ENCODE measurements at regions not wholly inside any gene's neighbourhood (a gene's known extent, or its start where the extent isn't known, plus 50 kb on each side); places are given as distances from the start of the nearest gene placed in this dataset.
A peak's percentile ranks its signal among the peaks of the same experiment; 100 is the strongest.

DNA sequence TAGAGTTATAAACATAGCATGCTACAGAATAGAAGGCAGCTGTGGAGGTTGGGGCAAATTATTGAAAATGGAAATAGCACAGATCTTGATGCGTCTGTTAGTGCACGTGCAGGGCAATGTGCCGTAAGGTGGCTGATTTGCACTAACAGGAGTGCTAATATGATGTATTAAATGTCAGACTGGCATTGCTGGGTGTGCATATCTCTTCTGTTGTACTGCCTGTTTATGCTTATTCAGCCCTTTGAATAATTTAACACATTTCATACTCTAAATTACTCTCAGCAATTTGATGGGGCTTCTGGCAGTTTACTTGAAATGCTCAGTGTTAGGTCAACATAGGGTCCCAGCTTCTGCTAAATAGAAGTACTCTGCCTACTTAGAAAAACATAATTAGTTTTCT, 395.6 kb downstream of the MCTP2 start:
- no peak overlapping the region for H3K4me2 ChIP-seq (ENCODE audit: low read length)
- H4K8ac ChIP-seq (ENCODE audit: low read depth, low read length), result no peak overlapping the region
- H4K5ac ChIP-seq (ENCODE audit: low read length), result no peak overlapping the region
- no peak overlapping the region for H2BK15ac ChIP-seq (replicated peaks; ENCODE audit: low read depth)
- no peak overlapping the region for H3K4me3 ChIP-seq (ENCODE audit: low read length)
- no peak overlapping the region for H2BK120ac ChIP-seq (ENCODE audit: low read depth, low read length)
- no peak for DNase-seq
- no peaks in the 10 kb centered on the region for H3K79me2 ChIP-seq (ENCODE audit: control insufficient read depth, insufficient read depth, low read length)
- H2BK5ac ChIP-seq (ENCODE audit: low read length), result no peak overlapping the region
- H3K23ac ChIP-seq (ENCODE audit: low read length), result no peak overlapping the region
- no peak overlapping the region for H3K4ac ChIP-seq (ENCODE audit: low read depth, low read length)
- no peak overlapping the region for H2AK5ac ChIP-seq (ENCODE audit: low read length)
- H3K79me1 ChIP-seq (ENCODE audit: low read length), result no peaks in the 10 kb centered on the region
- no peaks in the 10 kb centered on the region for H3K36me3 ChIP-seq (ENCODE audit: control insufficient read depth, insufficient read depth, low read length)
- no CpG with 5 or more reads among the region's 3 CpGs for WGBS (ENCODE audit: extremely low coverage, insufficient coverage, low lambda C conversion rate)
- H3K4me1 ChIP-seq (ENCODE audit: control insufficient read depth, low read depth, low read length), result no peaks in the 10 kb centered on the region
- no peak overlapping the region for H3K9ac ChIP-seq (ENCODE audit: low read length)
- no peaks in the 10 kb centered on the region for H3K27me3 ChIP-seq (ENCODE audit: insufficient read depth, low read length, poor library complexity)
- H3K27ac ChIP-seq (ENCODE audit: low read depth, low read length), result no peak overlapping the region
- no peak overlapping the region for H3K18ac ChIP-seq (ENCODE audit: low read length)
- no peak overlapping the region for H3K56ac ChIP-seq (ENCODE audit: low read length)

DNA sequence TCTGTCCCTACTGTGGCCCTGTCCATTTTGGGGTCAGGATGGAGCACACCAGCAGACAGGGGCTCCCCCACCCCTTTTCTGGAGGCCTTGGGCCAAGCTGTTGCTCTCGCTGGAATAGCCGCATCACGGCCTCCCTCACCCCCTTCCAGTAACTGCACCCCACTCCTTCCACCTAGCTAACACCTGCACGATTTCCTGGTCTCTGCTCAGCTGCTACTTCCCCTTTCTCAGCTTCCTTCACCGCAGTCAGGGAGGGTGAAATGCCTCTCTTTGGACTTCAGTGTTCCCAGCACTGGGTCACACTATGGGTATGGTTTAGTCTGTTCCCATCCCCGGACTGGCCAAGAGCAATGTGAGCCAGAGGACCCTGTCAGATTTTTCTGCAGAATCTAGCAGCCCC, 400.2 kb downstream of the MCTP2 start:
- no peak overlapping the region for H4K5ac ChIP-seq (ENCODE audit: low read length)
- H2BK15ac ChIP-seq (replicated peaks; ENCODE audit: low read depth), result no peak overlapping the region
- no peak overlapping the region for H3K27ac ChIP-seq (ENCODE audit: low read depth, low read length)
- no peak for DNase-seq
- H3K4me2 ChIP-seq (ENCODE audit: low read length), result no peak overlapping the region
- no CpG with 5 or more reads among the region's 6 CpGs for WGBS (ENCODE audit: extremely low coverage, insufficient coverage, low lambda C conversion rate)
- no peak overlapping the region for H3K56ac ChIP-seq (ENCODE audit: low read length)
- H2AK5ac ChIP-seq (ENCODE audit: low read length), result no peak overlapping the region
- no peak overlapping the region for H2BK5ac ChIP-seq (ENCODE audit: low read length)
- H3K18ac ChIP-seq (ENCODE audit: low read length), result no peak overlapping the region
- no peaks in the 10 kb centered on the region for H3K4me1 ChIP-seq (ENCODE audit: control insufficient read depth, low read depth, low read length)
- H3K27me3 ChIP-seq (ENCODE audit: insufficient read depth, low read length, poor library complexity), result no peaks in the 10 kb centered on the region
- no peaks in the 10 kb centered on the region for H3K79me2 ChIP-seq (ENCODE audit: control insufficient read depth, insufficient read depth, low read length)
- H2BK120ac ChIP-seq (ENCODE audit: low read depth, low read length), result no peak overlapping the region
- no peaks in the 10 kb centered on the region for H3K36me3 ChIP-seq (ENCODE audit: control insufficient read depth, insufficient read depth, low read length)
- no peak overlapping the region for H3K4me3 ChIP-seq (ENCODE audit: low read length)
- no peaks in the 10 kb centered on the region for H3K79me1 ChIP-seq (ENCODE audit: low read length)
- H3K9ac ChIP-seq (ENCODE audit: low read length), result no peak overlapping the region
- no peak overlapping the region for H3K4ac ChIP-seq (ENCODE audit: low read depth, low read length)
- H4K8ac ChIP-seq (ENCODE audit: low read depth, low read length), result no peak overlapping the region
- no peak overlapping the region for H3K23ac ChIP-seq (ENCODE audit: low read length)

DNA sequence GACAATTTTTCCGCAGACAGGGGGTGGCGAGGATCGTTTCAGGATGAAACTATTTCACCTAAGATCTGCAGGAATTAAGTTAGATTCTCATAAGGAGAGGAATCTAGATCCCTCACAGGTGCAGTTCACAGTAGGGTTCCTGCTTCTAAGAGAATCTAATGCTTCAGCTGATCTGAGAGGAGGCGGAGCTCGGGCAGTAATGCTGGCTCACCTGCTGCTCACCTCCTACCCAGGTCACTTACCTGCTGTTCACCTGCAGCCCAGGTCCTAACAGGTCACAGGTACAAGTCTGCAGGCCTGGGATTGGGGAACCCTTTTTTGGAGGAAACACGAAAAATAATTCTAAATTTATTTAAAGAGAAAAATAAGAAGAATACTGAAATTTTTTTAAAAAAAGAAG, 406.8 kb downstream of the MCTP2 start:
- Histone ChIP-seq H4K5ac (ENCODE audit: low read length) (no peak overlapping the region), H3K27ac (ENCODE audit: low read depth, low read length) (no peak overlapping the region), H2AK5ac (ENCODE audit: low read length) (no peak overlapping the region), H3K79me2 (ENCODE audit: control insufficient read depth, insufficient read depth, low read length) (no peaks in the 10 kb centered on the region), H3K4me1 (ENCODE audit: control insufficient read depth, low read depth, low read length) (no peaks in the 10 kb centered on the region), H3K79me1 (ENCODE audit: low read length) (no peaks in the 10 kb centered on the region), H3K4ac (ENCODE audit: low read depth, low read length) (no peak overlapping the region), H3K56ac (ENCODE audit: low read length) (no peak overlapping the region), H2BK15ac (replicated peaks; ENCODE audit: low read depth) (no peak overlapping the region), H3K4me2 (ENCODE audit: low read length) (no peak overlapping the region), H3K4me3 (ENCODE audit: low read length) (no peak overlapping the region), H3K23ac (ENCODE audit: low read length) (no peak overlapping the region), H3K36me3 (ENCODE audit: control insufficient read depth, insufficient read depth, low read length) (no peaks in the 10 kb centered on the region), H3K9ac (ENCODE audit: low read length) (no peak overlapping the region), H2BK120ac (ENCODE audit: low read depth, low read length) (no peak overlapping the region), H3K18ac (ENCODE audit: low read length) (no peak overlapping the region), H3K27me3 (ENCODE audit: insufficient read depth, low read length, poor library complexity) (no peaks in the 10 kb centered on the region), H4K8ac (ENCODE audit: low read depth, low read length) (no peak overlapping the region), H2BK5ac (ENCODE audit: low read length) (no peak overlapping the region)
- WGBS (ENCODE audit: extremely low coverage, insufficient coverage, low lambda C conversion rate), result no CpG with 5 or more reads among the region's 6 CpGs
- DNase-seq, result peak; percentile 6

DNA sequence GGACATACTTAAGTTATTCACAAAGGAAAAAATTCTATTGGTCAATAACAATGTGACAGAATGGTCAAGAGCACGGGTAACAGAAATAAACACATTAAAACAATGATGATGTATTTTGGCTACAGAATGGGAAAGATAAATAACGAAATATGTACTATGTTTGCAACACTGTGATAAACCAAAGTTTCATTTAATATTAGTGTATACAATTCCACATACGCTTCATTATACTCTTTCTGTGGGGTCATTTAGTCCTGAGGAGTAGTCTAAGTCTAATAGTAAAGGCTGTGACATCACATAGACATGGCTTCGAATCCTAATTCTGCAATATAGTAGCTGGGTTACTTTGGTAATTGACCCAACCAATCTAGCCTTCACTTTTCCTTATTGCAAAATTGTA, 408.3 kb downstream of the MCTP2 start:
- no peak for DNase-seq
- WGBS (ENCODE audit: extremely low coverage, insufficient coverage, low lambda C conversion rate), result no CpG with 5 or more reads among the region's 4 CpGs
- no peak overlapping the region for H2BK120ac ChIP-seq (ENCODE audit: low read depth, low read length)

DNA sequence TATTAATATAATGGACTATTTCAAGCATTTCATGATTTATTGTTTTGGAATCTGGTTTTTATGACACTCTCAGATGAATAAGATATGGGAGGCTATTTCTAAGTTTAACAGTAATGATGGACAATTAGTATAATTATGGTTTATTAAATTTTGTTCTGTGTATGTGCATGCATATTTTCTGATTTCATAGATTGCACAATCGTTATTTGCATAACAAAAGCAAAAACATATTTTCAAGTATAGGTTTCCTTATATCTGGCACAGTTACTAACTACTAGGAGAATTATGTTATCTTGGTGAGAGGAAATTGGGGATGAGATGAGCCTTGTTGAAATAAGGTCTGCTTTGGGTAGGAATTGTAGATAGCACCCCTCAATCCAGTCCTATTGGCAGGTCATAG, 413.1 kb downstream of the MCTP2 start:
- Histone ChIP-seq H3K9ac (ENCODE audit: low read length) (no peak overlapping the region), H3K27ac (ENCODE audit: low read depth, low read length) (no peak overlapping the region), H4K8ac (ENCODE audit: low read depth, low read length) (no peak overlapping the region), H2AK5ac (ENCODE audit: low read length) (no peak overlapping the region), H2BK120ac (ENCODE audit: low read depth, low read length) (no peak overlapping the region), H2BK5ac (ENCODE audit: low read length) (no peak overlapping the region), H3K36me3 (ENCODE audit: control insufficient read depth, insufficient read depth, low read length) (no peaks in the 10 kb centered on the region), H2BK15ac (replicated peaks; ENCODE audit: low read depth) (no peak overlapping the region), H3K4me3 (ENCODE audit: low read length) (no peak overlapping the region), H3K27me3 (ENCODE audit: insufficient read depth, low read length, poor library complexity) (no peaks in the 10 kb centered on the region), H4K5ac (ENCODE audit: low read length) (no peak overlapping the region), H3K23ac (ENCODE audit: low read length) (no peak overlapping the region), H3K4ac (ENCODE audit: low read depth, low read length) (no peak overlapping the region), H3K18ac (ENCODE audit: low read length) (no peak overlapping the region), H3K79me2 (ENCODE audit: control insufficient read depth, insufficient read depth, low read length) (no peaks in the 10 kb centered on the region), H3K4me1 (ENCODE audit: control insufficient read depth, low read depth, low read length) (no peaks in the 10 kb centered on the region), H3K56ac (ENCODE audit: low read length) (no peak overlapping the region), H3K4me2 (ENCODE audit: low read length) (no peak overlapping the region), H3K79me1 (ENCODE audit: low read length) (no peaks in the 10 kb centered on the region)
- no peak for DNase-seq
- WGBS (ENCODE audit: extremely low coverage, insufficient coverage, low lambda C conversion rate), result no CpG with 5 or more reads among the region's 1 CpG

More for the DNA sequence above, 408.3 kb downstream of the MCTP2 start:
- Histone ChIP-seq H2AK5ac (ENCODE audit: low read length) (no peak overlapping the region), H4K8ac (ENCODE audit: low read depth, low read length) (no peak overlapping the region), H3K27me3 (ENCODE audit: insufficient read depth, low read length, poor library complexity) (no peaks in the 10 kb centered on the region), H3K36me3 (ENCODE audit: control insufficient read depth, insufficient read depth, low read length) (no peaks in the 10 kb centered on the region), H3K79me1 (ENCODE audit: low read length) (no peaks in the 10 kb centered on the region), H3K4me1 (ENCODE audit: control insufficient read depth, low read depth, low read length) (no peaks in the 10 kb centered on the region), H3K4ac (ENCODE audit: low read depth, low read length) (no peak overlapping the region), H2BK15ac (replicated peaks; ENCODE audit: low read depth) (no peak overlapping the region), H3K9ac (ENCODE audit: low read length) (no peak overlapping the region), H3K4me2 (ENCODE audit: low read length) (no peak overlapping the region), H3K56ac (ENCODE audit: low read length) (no peak overlapping the region), H3K23ac (ENCODE audit: low read length) (no peak overlapping the region), H4K5ac (ENCODE audit: low read length) (no peak overlapping the region), H3K18ac (ENCODE audit: low read length) (no peak overlapping the region), H3K4me3 (ENCODE audit: low read length) (no peak overlapping the region), H3K79me2 (ENCODE audit: control insufficient read depth, insufficient read depth, low read length) (no peaks in the 10 kb centered on the region), H3K27ac (ENCODE audit: low read depth, low read length) (no peak overlapping the region), H2BK5ac (ENCODE audit: low read length) (no peak overlapping the region)

DNA sequence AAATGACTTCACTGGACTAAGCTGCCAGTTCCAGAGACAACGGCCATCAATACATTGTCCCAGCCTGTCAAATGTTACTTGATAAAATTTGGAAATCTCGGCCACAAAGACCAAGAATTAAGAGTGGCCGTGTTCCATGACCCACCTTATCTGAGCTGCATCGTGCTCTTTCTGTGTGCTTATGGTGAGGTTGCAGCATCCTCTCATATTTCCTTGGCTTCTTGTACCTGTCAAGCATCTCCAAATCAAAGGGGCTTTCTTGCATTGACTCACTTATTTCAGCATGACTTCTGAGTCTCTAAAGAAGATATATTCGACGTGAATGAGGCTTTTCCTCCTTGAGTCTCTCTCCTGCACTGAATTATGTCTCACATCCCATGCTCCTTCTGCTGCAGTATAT, 421.7 kb downstream of the MCTP2 start:
- H3K27me3 ChIP-seq (ENCODE audit: insufficient read depth, low read length, poor library complexity), result no peaks in the 10 kb centered on the region
- no peak overlapping the region for H3K27ac ChIP-seq (ENCODE audit: low read depth, low read length)
- H3K4me3 ChIP-seq (ENCODE audit: low read length), result no peak overlapping the region
- no peak overlapping the region for H2BK5ac ChIP-seq (ENCODE audit: low read length)
- H3K79me1 ChIP-seq (ENCODE audit: low read length), result no peaks in the 10 kb centered on the region
- no peaks in the 10 kb centered on the region for H3K4me1 ChIP-seq (ENCODE audit: control insufficient read depth, low read depth, low read length)
- H3K4me2 ChIP-seq (ENCODE audit: low read length), result no peak overlapping the region
- H3K56ac ChIP-seq (ENCODE audit: low read length), result no peak overlapping the region
- H3K23ac ChIP-seq (ENCODE audit: low read length), result no peak overlapping the region
- H3K36me3 ChIP-seq (ENCODE audit: control insufficient read depth, insufficient read depth, low read length), result no peaks in the 10 kb centered on the region
- H4K5ac ChIP-seq (ENCODE audit: low read length), result no peak overlapping the region
- no CpG with 5 or more reads among the region's 6 CpGs for WGBS (ENCODE audit: extremely low coverage, insufficient coverage, low lambda C conversion rate)
- no peak overlapping the region for H2BK15ac ChIP-seq (replicated peaks; ENCODE audit: low read depth)
- no peak overlapping the region for H4K8ac ChIP-seq (ENCODE audit: low read depth, low read length)
- DNase-seq, result no peak
- H3K4ac ChIP-seq (ENCODE audit: low read depth, low read length), result no peak overlapping the region
- no peak overlapping the region for H3K9ac ChIP-seq (ENCODE audit: low read length)
- no peaks in the 10 kb centered on the region for H3K79me2 ChIP-seq (ENCODE audit: control insufficient read depth, insufficient read depth, low read length)
- H2AK5ac ChIP-seq (ENCODE audit: low read length), result no peak overlapping the region
- H3K18ac ChIP-seq (ENCODE audit: low read length), result no peak overlapping the region
- H2BK120ac ChIP-seq (ENCODE audit: low read depth, low read length), result no peak overlapping the region
